ENCODE measurements at regions not wholly inside any gene's neighbourhood (a gene's known extent, or its start where the extent isn't known, plus 50 kb on each side); places are given as distances from the start of the nearest gene placed in this dataset.

- Histone ChIP-seq H3K4me2 (no peak overlapping the region), H4K20me1 (ENCODE audit: insufficient read depth, poor library complexity, severe bottlenecking) (no peaks in the 10 kb centered on the region), H3K9me2 (replicated peaks; ENCODE audit: insufficient read depth) (no peaks in the 10 kb centered on the region), H3K4me3 (no peak overlapping the region), H3K9me3 (ENCODE audit: low read depth) (no peaks in the 10 kb centered on the region), H3K27me3 (no peaks in the 10 kb centered on the region), H3K79me2 (no peaks in the 10 kb centered on the region), H3K36me3 (replicated peaks; ENCODE audit: insufficient read depth, low read depth) (no peaks in the 10 kb centered on the region), H2AFZ (no peak overlapping the region), H3K4me1 (ENCODE audit: insufficient read depth) (no peaks in the 10 kb centered on the region), H3K27ac (no peak overlapping the region)
- DNase-seq (ENCODE audit: low spot score), result no peak
- TF ChIP-seq EZH2phosphoT487 (IDR thresholded peaks at IDR 0.05; ENCODE audit: low read depth, severe bottlenecking, unreplicated experiment) (no peak), CTCF (IDR thresholded peaks at IDR 0.05; ENCODE audit: poor library complexity) (no peak), EZH2 (IDR thresholded peaks at IDR 0.05; ENCODE audit: borderline replicate concordance) (no peak)
- WGBS (ENCODE audit: low lambda C conversion rate, missing lambda C conversion rate), result 100% methylated on average over 1 of the region's 1 CpG
Observed at GRCh38 chr9:86836266-86836665, 111.0 kb downstream of the GAS1 start.

GRCh38 chr9:86830356-86830755, 117.0 kb downstream of the GAS1 start:
- no peak overlapping the region for H3K4me2 ChIP-seq

GRCh38 chr9:86829496-86830046, 117.7 kb downstream of the GAS1 start:
- TF ChIP-seq EZH2phosphoT487 (IDR thresholded peaks at IDR 0.05; ENCODE audit: low read depth, severe bottlenecking, unreplicated experiment), result no peak
- TF ChIP-seq CTCF (IDR thresholded peaks at IDR 0.05; ENCODE audit: poor library complexity), result no peak
- no peak for TF ChIP-seq EZH2 (IDR thresholded peaks at IDR 0.05; ENCODE audit: borderline replicate concordance)
- H3K9me2 ChIP-seq (replicated peaks; ENCODE audit: insufficient read depth), result no peaks in the 10 kb centered on the region

More at GRCh38 chr9:86830356-86830755, 117.0 kb downstream of the GAS1 start:
- WGBS (ENCODE audit: low lambda C conversion rate, missing lambda C conversion rate), result 76% methylated on average over 2 of the region's 2 CpGs
- TF ChIP-seq EZH2 (IDR thresholded peaks at IDR 0.05; ENCODE audit: borderline replicate concordance) (no peak), EZH2phosphoT487 (IDR thresholded peaks at IDR 0.05; ENCODE audit: low read depth, severe bottlenecking, unreplicated experiment) (no peak), CTCF (IDR thresholded peaks at IDR 0.05; ENCODE audit: poor library complexity) (no peak)
- Histone ChIP-seq H3K36me3 (replicated peaks; ENCODE audit: insufficient read depth, low read depth) (no peaks in the 10 kb centered on the region), H3K4me3 (no peak overlapping the region), H4K20me1 (ENCODE audit: insufficient read depth, poor library complexity, severe bottlenecking) (no peaks in the 10 kb centered on the region), H3K4me1 (ENCODE audit: insufficient read depth) (no peaks in the 10 kb centered on the region), H3K27me3 (no peaks in the 10 kb centered on the region), H3K79me2 (no peaks in the 10 kb centered on the region), H3K9me2 (replicated peaks; ENCODE audit: insufficient read depth) (no peaks in the 10 kb centered on the region), H3K9me3 (ENCODE audit: low read depth) (no peaks in the 10 kb centered on the region), H2AFZ (no peak overlapping the region), H3K27ac (no peak overlapping the region)
- no peak for DNase-seq (ENCODE audit: low spot score)

More at GRCh38 chr9:86829496-86830046, 117.7 kb downstream of the GAS1 start:
- Histone ChIP-seq H3K4me2 (no peak overlapping the region), H3K4me1 (ENCODE audit: insufficient read depth) (no peaks in the 10 kb centered on the region), H3K4me3 (no peak overlapping the region), H4K20me1 (ENCODE audit: insufficient read depth, poor library complexity, severe bottlenecking) (no peaks in the 10 kb centered on the region), H2AFZ (no peak overlapping the region), H3K27ac (no peak overlapping the region), H3K9me3 (ENCODE audit: low read depth) (no peaks in the 10 kb centered on the region), H3K36me3 (replicated peaks; ENCODE audit: insufficient read depth, low read depth) (no peaks in the 10 kb centered on the region), H3K27me3 (no peaks in the 10 kb centered on the region), H3K79me2 (no peaks in the 10 kb centered on the region)
- WGBS (ENCODE audit: low lambda C conversion rate, missing lambda C conversion rate), result 89% methylated on average over 1 of the region's 1 CpG
- DNase-seq (ENCODE audit: low spot score), result no peak

All from hepatocyte (in vitro differentiated cells).